ENCODE measurements at regions not wholly inside any gene's neighbourhood (a gene's known extent, or its start where the extent isn't known, plus 50 kb on each side); places are given as distances from the start of the nearest gene placed in this dataset.
A peak's percentile ranks its signal among the peaks of the same experiment; 100 is the strongest.
"Not testable (repeated sequence)": the region's sequence is repeated elsewhere in the genome, so short reads cannot be mapped to it uniquely, and the experiment has no call there.

DNA sequence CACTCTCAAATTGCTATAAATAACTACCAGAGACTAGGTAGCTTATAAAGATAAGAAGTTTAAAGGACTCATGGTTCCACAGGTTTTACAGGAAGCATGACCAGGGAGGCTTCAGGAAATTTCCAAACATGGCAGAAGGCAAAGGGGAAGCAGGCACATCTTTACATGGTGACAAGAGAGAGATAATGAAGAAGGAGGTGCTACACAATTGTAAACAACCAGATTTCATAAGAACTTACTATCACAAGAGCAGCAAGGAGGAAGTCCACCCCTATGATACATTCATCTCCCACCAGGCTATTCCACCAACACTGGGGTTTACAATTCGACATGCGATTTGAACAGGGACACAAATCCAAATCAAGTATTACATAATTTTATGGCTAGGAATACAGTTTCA, 257.7 kb downstream of the BTG1 start:
- no peak for DNase-seq (ENCODE audit: low spot score)

DNA sequence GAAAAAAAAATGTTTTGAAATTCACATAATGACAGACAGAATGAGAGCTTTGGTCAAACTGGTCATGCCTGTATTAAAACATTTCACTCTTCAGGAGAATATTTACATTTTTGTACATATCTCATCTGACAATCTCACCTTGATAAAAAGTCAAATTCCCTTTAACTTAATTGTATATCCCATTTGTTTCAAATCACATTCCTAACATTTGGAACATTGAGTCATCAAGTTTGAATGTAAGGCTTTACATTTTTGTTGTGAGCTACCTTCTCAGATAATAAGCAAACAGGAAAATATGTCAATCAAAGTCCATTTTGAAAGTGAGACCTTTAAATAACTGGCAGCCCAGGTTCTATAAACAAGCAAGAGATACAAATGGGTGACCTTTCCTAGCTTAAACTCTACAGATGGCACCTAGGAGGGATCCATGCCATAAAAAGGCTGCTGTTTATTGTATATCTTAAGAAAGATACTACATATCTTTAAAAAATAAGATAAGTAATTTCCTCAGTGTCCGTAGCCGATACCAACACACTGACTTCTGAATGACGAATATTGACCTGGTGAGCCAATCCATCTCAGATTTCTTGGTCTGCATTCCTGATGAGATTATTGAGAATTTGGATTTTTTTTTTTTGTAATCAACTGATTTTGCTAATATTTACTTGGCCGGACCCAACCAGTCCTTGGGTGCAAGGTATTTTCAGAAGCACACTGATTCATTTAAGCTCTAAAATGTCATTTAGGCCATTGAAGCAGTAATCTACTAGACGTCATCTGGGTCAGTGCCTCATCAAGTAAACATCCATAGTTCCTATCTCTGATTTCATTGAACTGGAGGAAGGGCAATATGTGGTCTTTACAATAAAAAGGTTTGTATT, 259.6 kb downstream of the BTG1 start:
- no peak for DNase-seq (ENCODE audit: low spot score)

DNA sequence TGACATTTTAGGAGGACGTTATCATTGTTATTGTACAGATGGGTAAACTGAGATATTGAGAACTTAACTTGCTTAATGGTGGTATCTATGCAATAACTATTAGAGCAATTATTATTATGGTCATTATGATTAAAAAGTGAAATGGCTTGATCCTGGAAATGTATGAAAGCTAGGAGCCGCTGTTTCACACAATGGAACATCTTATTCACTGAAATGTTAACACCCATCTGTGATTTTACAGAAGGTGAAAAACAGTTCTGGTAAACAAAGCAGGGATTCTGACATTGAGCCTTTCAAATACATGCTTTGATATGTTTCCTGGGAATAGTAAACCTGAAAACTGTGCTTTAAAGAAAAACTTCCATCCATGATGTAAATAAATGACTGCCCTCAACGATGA, 261.4 kb downstream of the BTG1 start:
- DNase-seq (ENCODE audit: low spot score): no peak

DNA sequence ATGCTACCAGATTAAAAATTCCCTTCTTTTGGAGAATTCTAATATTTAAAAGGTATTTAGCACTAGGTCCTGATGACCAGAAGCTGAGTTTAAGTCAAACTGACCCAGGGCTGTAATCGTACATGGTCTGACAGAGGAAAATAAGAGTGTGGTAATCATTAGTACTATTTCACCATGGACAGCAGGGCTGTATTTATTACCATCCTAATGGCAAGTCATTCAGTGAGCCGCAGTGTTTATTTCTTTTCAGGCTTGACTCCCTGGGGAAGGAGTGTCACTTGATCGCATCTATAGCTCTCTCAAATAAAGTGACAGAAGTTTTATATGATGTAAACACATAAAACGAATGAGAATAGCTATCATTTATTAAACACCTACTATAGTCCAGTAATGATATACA, 261.8 kb downstream of the BTG1 start:
- DNase-seq (ENCODE audit: low spot score): no peak

DNA sequence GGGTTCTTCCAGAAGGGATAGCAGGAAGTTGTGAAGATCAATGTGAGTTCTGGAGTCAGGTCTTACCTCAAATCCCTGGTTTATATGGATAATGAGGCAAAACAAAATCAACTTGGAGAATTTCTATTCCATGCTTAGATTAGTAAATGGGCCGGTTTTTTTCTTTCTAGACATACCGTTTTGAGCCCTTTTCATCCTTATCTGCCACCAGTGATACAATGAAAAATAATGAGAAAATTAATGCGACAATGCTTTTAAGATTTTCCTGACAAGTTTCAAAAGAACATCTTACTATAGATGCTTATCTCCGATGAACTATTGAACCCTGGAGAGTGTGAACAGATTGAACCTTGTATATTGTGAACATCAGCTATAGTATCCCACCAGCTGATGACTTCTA, 262.7 kb downstream of the BTG1 start:
- DNase-seq (ENCODE audit: low spot score): no peak

DNA sequence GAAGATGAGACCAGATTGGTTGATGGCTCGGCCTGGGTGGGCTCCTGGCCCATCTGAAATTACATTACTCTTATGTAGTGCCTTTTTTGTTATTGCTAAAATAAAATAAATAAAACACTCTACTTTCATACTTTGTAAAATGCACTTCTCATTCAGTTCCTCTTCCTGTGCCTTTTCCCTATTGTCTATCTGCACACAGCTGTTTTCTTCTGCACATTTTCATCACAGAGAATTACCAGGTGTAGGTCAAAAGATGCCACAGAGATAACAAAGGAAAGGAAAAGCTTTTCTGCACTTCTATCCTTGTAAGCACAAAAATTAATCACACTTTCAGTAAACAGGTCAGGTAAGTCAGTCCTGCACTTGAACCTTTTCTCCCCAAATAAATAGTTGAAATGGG, 265.1 kb downstream of the BTG1 start:
- no peak for DNase-seq (ENCODE audit: low spot score)

DNA sequence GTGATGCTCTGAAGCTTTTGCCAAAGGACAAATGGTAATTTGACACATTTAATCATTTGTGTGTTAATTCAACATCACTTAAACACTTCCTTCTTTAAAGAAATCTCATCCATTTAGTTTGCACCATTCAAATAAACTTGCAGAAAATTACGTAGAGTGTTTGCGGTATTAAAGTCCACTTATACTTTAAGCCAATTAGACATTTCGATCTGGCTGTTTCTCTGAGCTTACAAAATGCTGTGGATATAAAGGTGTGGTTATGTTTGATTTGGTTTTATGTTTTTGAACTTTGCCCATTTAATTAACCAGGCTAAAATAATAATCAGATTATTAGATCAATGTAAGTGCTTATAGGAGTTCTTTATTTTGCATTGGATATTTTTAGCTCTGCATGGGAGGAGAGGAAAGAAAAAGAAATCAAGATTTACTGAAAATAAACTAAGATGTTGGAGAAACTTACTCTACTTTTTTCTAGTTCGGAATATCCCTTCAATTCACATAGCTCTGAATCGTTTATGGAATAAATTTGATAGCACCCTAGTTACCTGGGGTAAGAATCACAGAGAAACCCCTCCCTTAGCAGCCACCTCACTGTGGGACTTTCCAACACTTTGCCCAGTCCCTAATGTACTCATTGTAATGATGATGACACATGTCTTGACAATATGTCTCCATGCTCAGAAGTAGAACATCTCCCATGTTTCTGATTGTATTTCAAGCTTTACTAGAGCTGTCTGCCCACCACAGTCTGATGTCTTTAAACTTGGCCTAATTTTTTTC, 268.0 kb downstream of the BTG1 start:
- no peak for DNase-seq (ENCODE audit: low spot score)

DNA sequence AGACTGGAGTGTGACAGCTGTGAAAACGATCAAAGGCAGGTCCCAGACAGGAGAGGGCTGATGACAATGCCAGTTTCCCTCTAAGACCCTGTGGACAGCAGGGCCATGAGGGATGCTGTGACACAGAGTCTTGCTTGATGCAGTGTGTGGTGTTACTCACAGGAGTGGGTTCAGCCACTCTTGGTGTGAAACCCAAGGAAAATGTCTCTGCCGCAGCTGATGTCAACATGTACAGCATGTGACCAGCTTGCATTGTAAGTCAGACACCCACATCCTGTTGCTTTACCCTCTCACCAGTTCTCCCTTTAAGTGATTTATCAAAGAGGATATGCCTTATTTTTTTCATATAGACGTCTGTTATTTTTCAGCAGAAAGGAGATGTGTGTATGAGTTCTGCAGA, 268.6 kb downstream of the BTG1 start:
- no peak for DNase-seq (ENCODE audit: low spot score)

DNA sequence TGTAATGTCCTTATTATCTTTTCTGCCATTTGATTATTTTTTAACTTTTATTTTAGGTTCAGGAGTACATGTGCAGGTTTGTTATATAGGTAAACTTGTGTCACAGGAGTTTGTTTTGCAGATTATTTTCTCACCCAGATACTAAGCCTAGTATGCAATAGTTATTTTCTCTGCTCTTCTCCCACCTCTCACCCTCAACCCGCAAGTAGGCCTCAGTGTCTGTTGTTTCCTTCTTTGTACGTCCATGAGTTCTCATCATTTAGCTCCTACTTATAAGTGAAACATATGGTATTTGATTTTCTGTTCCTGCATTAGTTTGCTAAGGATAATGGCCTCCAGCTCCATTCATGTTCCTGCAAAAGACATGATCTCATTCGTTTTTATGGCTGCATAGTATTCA, 270.0 kb downstream of the BTG1 start:
- DNase-seq (ENCODE audit: low spot score): not testable (repeated sequence)

DNA sequence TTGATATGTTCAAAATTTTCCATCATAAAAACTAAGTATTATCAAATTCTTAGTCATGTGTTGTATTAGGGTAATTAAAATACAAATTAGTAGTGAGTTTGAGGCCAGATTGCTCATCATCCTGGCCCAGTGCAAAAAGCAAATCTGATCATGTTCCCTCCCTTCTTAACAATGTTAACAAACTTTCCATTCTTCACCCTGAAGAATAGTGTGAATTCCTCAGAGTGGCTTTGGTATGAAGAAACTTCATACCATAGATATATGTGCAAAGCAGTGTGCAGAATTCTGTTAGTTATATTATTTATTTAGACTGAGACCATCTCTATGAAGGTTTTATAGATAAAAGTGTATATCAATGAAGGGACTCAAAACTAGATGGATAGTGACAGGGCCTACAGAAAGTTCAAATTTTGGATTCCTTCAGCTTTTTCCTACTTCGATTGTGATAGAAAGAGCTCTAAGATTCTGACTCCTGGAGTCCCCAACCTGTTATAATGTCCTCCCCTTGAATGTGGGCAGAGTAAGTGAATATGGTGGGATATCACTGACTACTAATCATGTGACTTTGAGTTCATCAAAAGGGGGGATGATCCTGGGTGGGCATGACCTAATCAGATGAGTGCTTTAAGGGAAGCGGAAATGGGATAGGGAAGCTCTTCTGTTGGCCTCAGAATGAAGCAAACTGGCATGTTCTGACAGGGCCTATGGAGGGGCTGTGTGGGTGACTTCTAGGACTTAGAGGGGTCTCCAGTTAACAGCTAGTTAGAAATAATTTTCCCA, 271.4 kb downstream of the BTG1 start:
- DNase-seq (ENCODE audit: low spot score): no peak

DNA sequence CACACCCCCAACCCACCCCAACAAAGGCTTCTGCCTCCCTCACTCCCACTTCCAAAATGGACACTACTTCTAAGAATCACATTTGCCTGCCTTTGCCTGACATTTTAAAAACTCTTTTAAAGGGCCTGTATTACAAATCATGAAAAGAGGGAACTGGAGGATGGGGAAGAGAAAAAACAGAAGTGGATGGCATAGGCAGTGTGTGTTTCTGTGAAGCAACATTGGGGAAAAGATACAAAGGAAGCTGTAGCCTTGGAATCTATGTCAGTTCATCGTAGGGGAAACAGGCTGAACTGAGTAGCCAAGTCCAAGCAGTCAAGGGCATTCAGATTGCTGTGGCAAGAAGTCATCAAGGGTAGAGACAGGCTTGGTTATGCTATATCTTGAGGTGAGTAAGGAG, 273.9 kb downstream of the BTG1 start:
- no peak for DNase-seq (ENCODE audit: low spot score)

DNA sequence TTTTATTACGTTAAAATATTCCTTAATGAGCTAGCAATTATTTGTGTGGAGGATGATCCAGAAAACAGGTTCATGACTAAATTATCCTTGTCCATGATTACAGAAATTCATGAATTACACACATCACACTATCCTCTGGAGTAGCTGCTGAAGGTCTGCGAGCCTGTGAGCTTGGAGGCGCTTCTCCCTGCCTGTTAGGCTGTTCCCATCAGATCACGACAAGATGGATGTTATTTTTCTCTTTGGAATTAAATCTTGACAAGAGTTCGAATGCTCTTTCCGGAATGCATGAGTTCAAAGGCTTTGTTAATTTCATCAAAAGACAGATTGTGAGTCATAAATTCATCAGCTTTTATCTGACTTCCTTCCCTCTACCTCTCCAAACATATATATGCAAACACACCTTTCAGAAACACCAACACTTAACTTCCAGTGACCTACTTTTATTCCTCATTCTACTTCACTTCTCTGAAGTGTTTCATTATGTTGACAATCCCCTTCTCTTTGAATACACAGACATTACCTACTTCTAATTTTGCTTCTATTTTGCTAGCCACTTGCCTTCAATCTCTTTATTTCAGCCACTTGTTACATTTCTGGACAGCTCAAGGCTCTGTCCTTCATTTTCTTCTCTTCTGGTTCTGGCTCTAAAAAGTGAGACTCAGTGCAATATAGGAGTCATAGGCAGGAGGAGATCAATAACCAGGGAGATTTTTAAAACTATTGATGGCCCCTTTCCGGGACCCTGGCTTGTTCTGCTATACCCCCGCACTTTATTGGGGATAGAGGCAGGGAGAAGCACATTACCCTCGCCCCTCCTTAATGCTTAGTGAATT, 274.6 kb downstream of the BTG1 start:
- DNase-seq (ENCODE audit: low spot score): no peak

DNA sequence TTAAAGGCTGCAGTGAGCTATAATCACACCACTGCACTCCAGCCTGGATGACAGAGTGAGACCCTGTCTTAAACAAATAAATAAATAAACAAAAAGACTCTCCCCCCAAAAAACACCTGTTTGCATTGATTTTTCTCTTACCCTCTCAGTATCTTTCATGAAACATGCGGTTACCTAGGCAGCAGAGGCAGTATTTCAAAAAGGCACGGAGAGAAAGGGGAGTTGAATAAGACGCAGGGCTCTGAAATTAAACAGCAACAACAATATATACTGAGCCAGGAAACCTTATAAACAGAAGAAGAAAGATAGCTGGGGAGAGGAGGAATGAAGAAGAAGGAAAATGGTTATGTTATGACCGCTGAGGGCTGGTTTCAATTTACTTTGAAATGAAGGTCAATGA, 277.6 kb downstream of the BTG1 start:
- DNase-seq (ENCODE audit: low spot score): no peak

DNA sequence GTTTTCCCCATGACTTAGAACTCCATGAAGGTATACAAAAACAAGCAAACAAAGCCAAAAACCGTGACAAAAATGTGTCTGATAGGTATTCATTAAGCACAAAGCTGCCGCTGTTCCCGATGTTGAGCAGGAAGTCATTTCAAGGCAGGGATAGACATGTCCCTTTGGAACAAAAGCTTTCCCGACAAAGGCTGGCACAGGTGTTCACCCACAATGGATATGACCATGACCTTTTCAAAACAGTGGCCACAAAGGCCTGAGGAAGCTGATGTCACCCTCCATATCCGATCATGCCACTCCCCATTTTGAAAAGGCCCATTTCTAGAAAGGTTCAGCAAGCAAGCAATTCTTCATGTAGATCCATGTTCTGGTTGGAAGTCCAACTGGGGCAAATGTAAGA, 279.1 kb downstream of the BTG1 start:
- no peak for DNase-seq (ENCODE audit: low spot score)

DNA sequence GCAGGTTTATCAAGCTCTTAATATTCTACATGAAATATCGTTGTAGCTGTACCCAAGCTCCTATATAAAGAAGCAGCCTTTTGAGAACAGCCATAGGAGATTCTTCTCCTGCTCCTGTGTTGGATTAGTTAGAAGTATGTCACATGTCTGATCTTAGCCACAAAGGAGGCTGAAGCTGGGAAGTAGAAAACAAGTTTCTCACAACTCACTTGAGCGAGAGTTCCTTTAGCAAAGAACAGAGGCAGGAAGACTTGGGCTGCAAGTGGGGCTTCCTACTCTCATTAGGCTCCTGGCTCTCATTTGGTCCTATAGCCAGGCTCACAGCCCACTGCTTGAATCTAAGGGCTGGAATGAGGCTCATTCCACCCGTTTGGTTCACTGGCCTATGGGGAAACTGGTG, 281.9 kb downstream of the BTG1 start:
- DNase-seq (ENCODE audit: low spot score): no peak

DNA sequence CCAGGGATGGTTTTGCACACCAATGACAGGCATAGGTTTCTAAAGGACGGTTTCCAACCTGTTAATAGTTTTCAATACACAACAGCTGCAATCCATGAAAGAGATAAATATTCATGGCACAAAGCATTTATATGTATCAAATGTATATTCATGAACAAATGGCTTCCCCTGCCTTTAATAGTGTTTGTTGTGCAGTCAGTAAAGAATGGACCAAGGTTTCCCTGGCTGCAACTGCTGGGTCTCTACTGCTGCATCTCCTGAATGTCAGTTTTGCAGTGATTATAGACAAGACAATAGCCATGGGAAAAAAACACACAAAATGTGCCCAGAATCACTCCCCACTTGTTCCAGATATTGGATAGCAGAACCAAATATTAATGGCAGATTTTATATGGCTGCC, 284.1 kb downstream of the BTG1 start:
- DNase-seq (ENCODE audit: low spot score): no peak

DNA sequence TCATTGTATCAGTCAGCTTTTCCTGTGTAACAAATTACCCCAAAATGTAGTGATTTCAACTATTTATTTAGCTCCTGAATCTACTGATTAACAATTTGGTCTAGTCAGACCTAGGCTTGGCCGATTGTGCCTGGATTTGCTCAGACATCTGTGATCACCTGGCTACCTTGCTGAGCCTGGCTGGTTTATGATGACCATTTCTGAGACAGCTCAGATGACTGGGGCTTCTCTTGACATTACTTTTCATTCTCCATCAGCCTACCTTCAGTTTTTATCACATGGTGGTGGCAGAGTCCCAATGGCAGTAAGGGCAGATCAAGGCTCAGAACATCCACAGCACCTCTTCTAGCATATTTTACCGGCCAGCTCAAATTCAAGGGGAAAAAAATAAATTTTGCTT, 286.3 kb downstream of the BTG1 start:
- no peak for DNase-seq (ENCODE audit: low spot score)

DNA sequence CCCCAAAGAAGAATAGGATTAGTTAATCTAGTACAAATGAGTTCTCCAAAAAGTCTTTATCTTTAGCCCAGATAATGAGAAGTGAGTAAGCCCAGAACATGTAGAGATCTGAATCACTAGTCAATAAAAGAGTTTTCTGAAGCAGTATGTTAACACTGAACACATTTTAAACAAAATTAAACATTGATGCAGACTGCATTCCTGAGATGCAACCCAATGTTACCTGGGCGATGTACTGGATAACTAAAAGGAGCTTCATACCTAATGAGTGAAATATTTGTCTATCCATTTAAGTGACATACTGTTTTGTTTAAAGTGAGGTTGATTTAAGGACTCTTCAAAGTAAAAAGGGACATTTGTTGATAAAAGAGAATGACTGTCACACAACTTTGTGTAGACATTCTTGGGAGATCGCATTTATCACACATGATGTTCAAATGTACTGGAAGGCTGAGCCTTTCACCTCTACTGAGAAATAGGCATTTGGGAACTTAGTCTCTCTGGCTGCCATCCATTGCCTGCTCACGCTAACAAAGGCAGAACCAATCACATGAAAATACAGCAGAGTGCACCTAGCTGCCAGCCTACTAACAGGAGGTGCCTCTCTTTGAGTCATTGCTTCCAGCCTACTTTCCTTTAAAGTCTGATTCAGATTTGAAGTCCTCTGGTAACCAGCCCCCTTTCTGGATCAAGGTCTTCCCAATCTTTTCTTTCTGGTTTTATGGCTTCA, 287.7 kb downstream of the BTG1 start:
- no peak for DNase-seq (ENCODE audit: low spot score)

DNA sequence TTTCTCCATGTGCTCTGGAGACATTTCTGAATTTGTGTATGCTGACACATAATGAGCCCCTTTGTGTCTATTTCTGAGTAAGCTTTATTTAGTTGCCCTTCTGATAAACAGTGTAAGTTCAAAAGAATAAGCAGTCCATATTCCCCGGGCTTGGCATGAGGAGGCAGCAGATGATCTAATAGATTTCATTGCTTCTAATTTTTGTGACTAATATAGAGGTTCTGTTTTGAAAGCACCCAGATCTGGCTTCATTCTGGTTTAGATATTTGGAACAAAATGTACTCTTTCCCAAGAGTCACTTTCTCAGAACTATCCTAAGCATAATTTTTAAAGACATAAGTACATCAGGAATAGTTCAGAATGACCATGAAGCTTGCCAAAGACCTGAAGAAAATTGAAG, 290.9 kb downstream of the BTG1 start:
- DNase-seq (ENCODE audit: low spot score): peak; percentile 38

DNA sequence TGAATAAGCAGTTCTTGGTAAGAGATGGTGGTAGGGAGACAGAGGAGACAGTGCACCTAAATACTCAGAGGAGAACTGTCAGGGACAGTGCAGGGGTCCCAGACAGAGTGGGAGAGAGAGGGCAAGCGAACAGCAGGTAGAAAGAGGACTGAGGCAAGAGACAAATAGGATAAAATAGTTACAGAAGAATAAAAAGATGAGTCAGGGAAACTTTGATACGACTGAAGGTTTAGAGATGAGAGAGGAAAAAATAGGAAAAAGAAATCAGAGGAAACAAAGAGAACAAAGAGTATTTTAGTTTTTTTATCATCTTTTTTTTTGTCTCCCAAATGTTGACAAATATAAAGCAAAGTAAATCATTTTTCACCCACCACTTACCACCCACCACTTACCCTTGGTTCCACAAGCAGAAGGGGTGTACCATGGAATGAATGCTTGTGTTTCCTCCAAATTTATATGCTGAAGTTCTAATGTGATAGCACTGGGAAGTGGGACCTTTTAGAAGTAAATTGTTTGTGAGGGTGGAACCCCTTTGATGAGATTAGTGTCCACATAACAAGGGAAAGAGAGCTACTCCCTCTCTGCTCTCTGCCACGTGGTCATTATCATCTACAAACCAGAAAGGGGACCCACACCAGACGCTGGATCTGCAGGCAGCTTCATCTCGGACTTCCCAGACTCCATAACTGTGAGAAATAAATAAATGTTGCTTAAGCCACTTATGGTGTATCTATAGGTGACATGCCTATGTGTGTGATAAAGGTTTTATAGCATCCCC, 292.1 kb downstream of the BTG1 start:
- no peak for DNase-seq (ENCODE audit: low spot score)
